IPS-18a (cell line): ENCODE measurements at regions not wholly inside any gene's neighbourhood (a gene's known extent, or its start where the extent isn't known, plus 50 kb on each side); places are given as distances from the start of the nearest gene placed in this dataset.

Experiments used
- H3K27ac ChIP-seq: one replicate; pipeline ENCODE4 v1.5.1; 2013; ENCODE audit warnings: low read length
- H3K27me3 ChIP-seq: one replicate; pipeline ENCODE4 v1.6.1; 2013; ENCODE audit warnings: mild to moderate bottlenecking, low read length; ENCODE audit not compliant: control insufficient read depth, insufficient read depth
- H3K36me3 ChIP-seq: one replicate; pipeline ENCODE4 v1.6.1; 2013; ENCODE audit warnings: low read depth, low read length; ENCODE audit not compliant: control insufficient read depth
- H3K4me1 ChIP-seq: one replicate; pipeline ENCODE4 v1.6.1; 2013; ENCODE audit warnings: low read depth, low read length; ENCODE audit not compliant: control insufficient read depth
- H3K4me3 ChIP-seq: one replicate; pipeline ENCODE4 v1.5.1; 2013; ENCODE audit warnings: low read length
- H3K9ac ChIP-seq: one replicate; pipeline ENCODE4 v1.6.1; 2013; ENCODE audit warnings: mild to moderate bottlenecking, low read length, moderate library complexity
- H3K9me3 ChIP-seq: one replicate; pipeline ENCODE4 v1.6.1; 2013; ENCODE audit warnings: low read depth, low read length; ENCODE audit not compliant: control insufficient read depth

GRCh38 chr2:217512728-217513127 lies 490.1 kb downstream of the TNS1 start:
- Histone ChIP-seq H3K4me1 (no peaks in the 10 kb centered on the region), H3K27ac (no peak overlapping the region), H3K9ac (no peak overlapping the region), H3K36me3 (no peaks in the 10 kb centered on the region), H3K27me3 (no peaks in the 10 kb centered on the region), H3K9me3 (no peaks in the 10 kb centered on the region), H3K4me3 (no peak overlapping the region)

DNA sequence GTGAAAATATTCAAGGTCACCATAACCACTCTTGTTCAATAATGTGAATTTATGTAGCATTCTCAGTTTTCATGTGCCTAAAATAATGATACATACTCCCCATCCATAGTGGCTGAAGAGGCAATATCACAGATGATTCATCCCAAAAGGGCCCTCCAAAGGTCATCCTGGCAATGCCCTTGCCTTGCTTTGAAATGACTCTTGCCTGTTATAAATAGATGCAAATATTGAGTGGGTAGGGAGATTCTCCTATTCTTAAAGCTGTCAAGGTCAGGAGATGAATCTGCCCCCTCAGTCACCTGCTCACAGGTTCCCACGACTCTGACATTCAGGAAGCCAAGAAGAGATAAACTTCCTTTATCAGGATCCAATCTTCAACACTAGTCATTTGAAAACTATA lies 490.5 kb downstream of the TNS1 start:
- Histone ChIP-seq H3K27ac (no peak overlapping the region), H3K27me3 (no peaks in the 10 kb centered on the region), H3K4me1 (no peaks in the 10 kb centered on the region), H3K4me3 (no peak overlapping the region), H3K9me3 (no peaks in the 10 kb centered on the region), H3K9ac (no peak overlapping the region), H3K36me3 (no peaks in the 10 kb centered on the region)

GRCh38 chr2:217511850-217512249 lies 490.9 kb downstream of the TNS1 start:
- no peaks in the 10 kb centered on the region for H3K9me3 ChIP-seq
- no peaks in the 10 kb centered on the region for H3K36me3 ChIP-seq
- H3K27ac ChIP-seq = no peak overlapping the region
- no peak overlapping the region for H3K9ac ChIP-seq
- H3K4me1 ChIP-seq = no peaks in the 10 kb centered on the region
- H3K4me3 ChIP-seq = no peak overlapping the region
- no peaks in the 10 kb centered on the region for H3K27me3 ChIP-seq

DNA sequence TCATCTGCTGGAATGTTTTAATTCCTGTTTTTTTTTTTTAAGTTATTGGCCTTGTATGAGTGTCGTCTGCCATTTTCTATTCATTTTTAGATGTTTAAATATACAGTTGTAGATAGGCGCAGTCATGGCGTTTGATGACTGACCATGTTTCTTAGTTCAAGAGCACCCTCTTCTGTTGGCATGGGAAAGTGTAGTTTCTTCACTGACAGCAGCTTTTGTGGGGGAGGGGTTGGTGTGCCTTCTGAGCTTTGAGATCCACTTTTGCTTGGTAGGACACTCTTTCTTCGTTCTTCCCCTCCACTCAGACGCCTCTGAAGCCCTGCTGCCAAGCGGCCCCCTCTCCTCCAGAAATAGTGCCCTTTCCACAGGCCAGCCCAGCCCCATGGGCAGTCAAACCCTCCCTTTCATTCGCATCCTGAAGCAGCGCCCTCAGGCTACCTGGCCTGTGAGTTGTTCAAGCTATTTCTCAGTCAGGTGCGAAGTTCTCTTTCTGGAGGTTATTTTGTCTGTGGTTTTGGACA lies 492.0 kb downstream of the TNS1 start:
- Histone ChIP-seq H3K36me3 (no peaks in the 10 kb centered on the region), H3K9ac (no peak overlapping the region), H3K27ac (no peak overlapping the region), H3K4me1 (no peaks in the 10 kb centered on the region), H3K27me3 (no peaks in the 10 kb centered on the region), H3K9me3 (no peaks in the 10 kb centered on the region), H3K4me3 (no peak overlapping the region)

- no peaks in the 10 kb centered on the region for H3K4me1 ChIP-seq
- no peaks in the 10 kb centered on the region for H3K36me3 ChIP-seq
- no peaks in the 10 kb centered on the region for H3K9me3 ChIP-seq
- H3K9ac ChIP-seq = no peak overlapping the region
- no peak overlapping the region for H3K27ac ChIP-seq
- no peak overlapping the region for H3K4me3 ChIP-seq
- H3K27me3 ChIP-seq = no peaks in the 10 kb centered on the region
Observed at GRCh38 chr2:217505303-217505702, 497.5 kb downstream of the TNS1 start.

DNA sequence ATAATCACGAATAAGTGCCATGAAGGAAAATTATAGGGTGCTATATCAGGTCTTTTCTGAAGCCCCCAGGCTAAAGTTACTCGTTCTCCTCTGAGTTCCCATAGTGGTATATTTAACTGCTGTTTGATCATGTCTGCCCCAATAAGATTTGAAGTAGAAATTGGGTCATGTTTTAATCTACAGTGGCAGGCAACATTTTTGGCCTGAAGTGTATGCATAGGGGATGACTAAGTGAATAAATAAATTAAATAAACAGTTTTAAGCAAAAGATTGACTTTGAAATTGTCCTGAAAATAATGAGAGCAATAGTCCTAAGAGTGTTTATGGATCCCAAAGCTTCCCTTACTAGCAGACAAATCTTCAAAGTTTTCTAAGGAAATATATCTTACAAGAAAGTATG lies 500.9 kb downstream of the TNS1 start:
- Histone ChIP-seq H3K27me3 (no peaks in the 10 kb centered on the region), H3K9ac (no peak overlapping the region), H3K4me1 (no peaks in the 10 kb centered on the region), H3K36me3 (no peaks in the 10 kb centered on the region), H3K9me3 (no peaks in the 10 kb centered on the region), H3K4me3 (no peak overlapping the region), H3K27ac (no peak overlapping the region)

GRCh38 chr2:217497843-217498377 lies 504.9 kb downstream of the TNS1 start:
- Histone ChIP-seq H3K4me3 (no peak overlapping the region), H3K9ac (no peak overlapping the region), H3K27ac (no peak overlapping the region), H3K36me3 (no peaks in the 10 kb centered on the region), H3K27me3 (no peaks in the 10 kb centered on the region), H3K9me3 (no peaks in the 10 kb centered on the region), H3K4me1 (no peaks in the 10 kb centered on the region)

DNA sequence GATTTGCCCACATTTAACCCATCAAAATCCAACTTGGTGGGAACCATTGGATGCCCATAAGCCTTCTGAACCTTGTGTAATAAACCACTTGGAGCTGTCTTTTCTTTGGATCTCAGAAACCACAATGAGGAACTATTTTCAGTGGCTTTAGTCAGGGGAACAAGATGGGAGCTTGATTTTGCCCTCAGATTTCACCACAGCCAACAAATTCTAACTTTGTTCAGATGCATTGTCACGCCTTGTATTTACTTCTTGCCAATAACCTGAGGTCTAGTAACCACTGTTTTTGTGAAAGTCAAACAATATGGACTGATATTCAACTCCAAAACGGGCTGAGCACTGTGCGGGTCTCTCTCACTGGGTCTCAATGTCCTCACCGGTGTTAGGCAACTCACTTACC lies 508.2 kb downstream of the TNS1 start:
- no peaks in the 10 kb centered on the region for H3K9me3 ChIP-seq
- H3K36me3 ChIP-seq = no peaks in the 10 kb centered on the region
- no peak overlapping the region for H3K4me3 ChIP-seq
- no peak overlapping the region for H3K9ac ChIP-seq
- no peaks in the 10 kb centered on the region for H3K27me3 ChIP-seq
- no peak overlapping the region for H3K27ac ChIP-seq
- no peaks in the 10 kb centered on the region for H3K4me1 ChIP-seq

- H3K4me3 ChIP-seq = no peak overlapping the region
- H3K27ac ChIP-seq = no peak overlapping the region
- no peaks in the 10 kb centered on the region for H3K9me3 ChIP-seq
- no peaks in the 10 kb centered on the region for H3K4me1 ChIP-seq
- no peak overlapping the region for H3K9ac ChIP-seq
- no peaks in the 10 kb centered on the region for H3K27me3 ChIP-seq
- H3K36me3 ChIP-seq = no peaks in the 10 kb centered on the region
Observed at GRCh38 chr2:217491271-217491670, 511.5 kb downstream of the TNS1 start.

DNA sequence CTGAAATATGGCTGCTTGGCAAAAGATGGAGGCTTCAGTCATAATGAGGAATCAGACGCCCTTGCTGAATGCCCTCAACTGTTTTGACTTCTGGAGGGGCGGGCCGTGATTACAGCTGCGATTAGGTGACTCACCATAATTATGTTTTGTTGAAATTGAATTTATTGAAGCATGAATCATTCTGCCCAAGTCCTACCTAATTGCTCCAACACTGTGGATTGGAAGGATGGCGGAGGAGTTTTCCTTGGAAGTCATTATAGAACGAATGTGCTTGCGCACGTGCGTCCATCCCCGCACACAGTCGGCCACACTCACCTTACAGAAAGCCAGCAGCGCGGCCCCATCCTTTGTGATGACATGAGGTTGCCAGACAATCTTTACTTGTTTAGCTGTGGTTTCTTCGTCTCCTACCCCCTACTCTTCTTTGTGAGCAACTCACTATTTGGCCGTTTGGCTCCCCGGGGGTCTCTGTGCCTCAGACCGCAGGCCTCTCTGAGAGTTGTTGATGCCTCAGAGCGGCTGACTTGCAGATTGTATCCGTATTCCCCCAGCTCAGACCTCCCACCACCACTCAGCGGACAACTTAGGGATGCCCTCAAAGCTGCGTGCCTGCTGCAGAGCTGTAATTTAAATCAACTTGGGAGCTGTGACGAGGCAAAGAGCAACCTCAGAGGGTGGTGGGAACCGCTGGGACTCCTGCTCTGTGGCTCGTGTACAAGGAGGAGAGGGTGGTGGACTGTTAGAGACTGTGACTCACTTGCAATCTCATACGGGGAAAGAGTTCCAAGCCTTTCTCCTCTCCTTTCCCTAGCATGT lies 513.4 kb downstream of the TNS1 start:
- H3K9me3 ChIP-seq = no peaks in the 10 kb centered on the region
- H3K4me1 ChIP-seq = no peaks in the 10 kb centered on the region
- no peak overlapping the region for H3K4me3 ChIP-seq
- H3K36me3 ChIP-seq = no peaks in the 10 kb centered on the region
- no peak overlapping the region for H3K9ac ChIP-seq
- H3K27me3 ChIP-seq = no peaks in the 10 kb centered on the region
- H3K27ac ChIP-seq = no peak overlapping the region

GRCh38 chr2:217484046-217484445 lies 518.7 kb downstream of the TNS1 start:
- peaks cover 7% of the 10 kb centered on the region for H3K4me1 ChIP-seq
- H3K4me3 ChIP-seq = no peak overlapping the region
- H3K9me3 ChIP-seq = no peaks in the 10 kb centered on the region
- H3K27ac ChIP-seq = no peak overlapping the region
- H3K9ac ChIP-seq = no peak overlapping the region
- no peaks in the 10 kb centered on the region for H3K27me3 ChIP-seq
- no peaks in the 10 kb centered on the region for H3K36me3 ChIP-seq
